HG02610 (cell line): ENCODE measurements at regions not wholly inside any gene's neighbourhood (a gene's known extent, or its start where the extent isn't known, plus 50 kb on each side); places are given as distances from the start of the nearest gene placed in this dataset.

Source experiments
- ATAC-seq: cut with Tn5 transposase; IDR thresholded peaks from one replicate; pipeline ENCODE4 v1.9.1; 2021; ENCODE audit warnings: mild to moderate bottlenecking, moderate library complexity; ENCODE audit not compliant: unreplicated experiment

GRCh38 chr1:58154256-58154655, 392.3 kb downstream of the OMA1 start:
- no peak for ATAC-seq

DNA sequence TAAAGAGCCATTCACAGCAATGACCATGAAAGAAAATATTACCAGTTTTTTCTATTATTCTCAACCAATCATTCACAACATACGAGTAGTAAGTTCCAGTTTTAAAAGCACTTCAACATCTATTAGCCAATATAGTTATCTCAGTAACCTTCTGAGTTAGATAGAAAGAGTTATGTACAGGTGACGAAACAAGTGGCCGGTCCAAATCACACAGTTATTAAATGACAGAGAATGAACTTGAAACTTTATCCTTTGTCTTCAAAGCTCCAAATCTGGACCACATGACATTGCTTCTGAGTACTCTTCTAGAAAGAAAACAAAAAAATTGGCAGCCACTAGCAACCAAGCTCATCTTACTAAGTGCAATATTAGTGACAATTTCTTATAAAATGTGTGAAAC, 393.8 kb downstream of the OMA1 start:
- ATAC-seq = no peak

DNA sequence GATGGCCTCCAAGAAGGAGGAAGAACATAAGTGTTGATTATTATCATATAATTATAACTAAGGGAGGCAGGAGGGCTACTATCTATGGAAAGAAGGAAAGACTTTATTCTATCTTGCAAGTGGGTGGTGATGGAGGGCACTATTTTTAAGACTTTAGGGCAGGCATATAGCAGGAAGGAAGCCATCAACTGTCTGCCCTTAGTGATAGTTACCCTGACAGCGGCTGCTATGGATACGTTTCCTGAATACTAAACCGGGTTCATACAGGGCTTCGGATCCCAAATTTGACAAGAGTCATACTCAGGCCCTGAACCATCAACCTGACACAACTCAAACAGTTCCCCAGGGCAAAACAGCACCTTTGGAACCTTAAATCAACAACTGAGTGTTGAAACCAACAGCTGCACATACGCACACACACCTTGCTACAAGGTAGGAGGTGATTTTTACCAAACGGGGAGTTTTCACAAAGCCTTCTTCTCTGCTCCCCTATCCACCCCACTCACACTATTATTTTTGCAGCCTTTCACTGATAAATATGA, 397.2 kb downstream of the OMA1 start:
- ATAC-seq = no peak

- no peak for ATAC-seq
Observed at GRCh38 chr1:58144698-58145270, 401.7 kb downstream of the OMA1 start.

GRCh38 chr1:58143972-58144697, 402.4 kb downstream of the OMA1 start:
- no peak for ATAC-seq

DNA sequence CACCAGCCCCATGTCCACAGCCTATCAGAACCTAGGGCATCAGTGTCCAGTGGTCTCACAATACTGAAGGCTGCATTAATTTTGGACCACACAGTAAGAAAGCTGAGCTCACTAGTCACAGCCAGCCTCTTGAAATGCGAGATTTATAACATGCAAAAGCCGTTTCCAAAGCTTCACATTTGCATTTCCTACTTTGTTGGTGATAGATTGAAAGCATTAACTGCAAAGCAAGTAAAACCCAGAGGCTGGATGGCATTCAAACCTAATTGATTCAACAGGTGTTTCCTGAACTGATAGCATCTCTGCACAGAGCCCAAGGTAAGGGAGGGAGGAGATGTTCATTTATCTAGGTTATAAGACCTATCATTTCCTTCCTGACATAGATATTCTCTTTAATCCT, 410.1 kb downstream of the OMA1 start:
- ATAC-seq = no peak

GRCh38 chr1:58135821-58136321, 410.7 kb downstream of the OMA1 start:
- no peak for ATAC-seq

DNA sequence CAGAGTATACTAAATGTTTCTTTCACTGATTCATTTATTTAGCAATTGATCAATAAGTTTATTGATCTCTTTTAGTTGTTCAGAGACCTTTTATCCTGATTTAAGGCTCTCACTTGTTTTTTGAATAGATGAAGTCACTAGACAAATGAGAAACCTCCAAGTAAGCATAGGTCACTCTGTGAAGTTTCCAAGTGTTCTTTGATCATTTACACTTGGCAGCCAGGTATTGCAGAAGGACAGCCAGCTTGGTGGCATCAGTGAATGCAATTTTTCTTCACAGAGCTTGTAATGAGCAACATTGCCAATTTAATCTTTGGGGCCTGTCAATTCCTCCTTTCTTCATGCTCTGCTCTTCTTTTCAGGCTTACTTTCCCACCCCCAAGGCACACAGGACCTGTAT, 413.0 kb downstream of the OMA1 start:
- no peak for ATAC-seq

GRCh38 chr1:58123051-58123450, 423.5 kb downstream of the OMA1 start:
- ATAC-seq = no peak

DNA sequence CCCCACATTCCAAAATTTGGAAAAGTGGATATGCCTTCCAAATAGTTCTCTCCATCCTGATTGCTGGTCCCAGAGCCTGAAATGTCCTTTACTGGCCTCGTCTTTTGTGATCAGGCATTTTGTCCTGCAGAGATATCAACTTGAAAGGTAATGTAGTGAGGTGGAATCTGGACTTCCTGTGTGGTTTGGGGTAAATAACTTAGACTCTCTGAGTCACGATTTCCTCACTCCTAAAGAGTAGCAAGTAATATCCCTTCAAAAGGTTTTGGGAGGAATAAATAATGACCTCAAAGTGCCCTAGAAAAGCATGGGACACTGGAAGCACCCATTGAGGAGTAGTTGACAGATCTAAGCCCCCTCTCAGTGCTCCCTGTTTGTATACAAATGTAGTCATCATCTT, 426.6 kb downstream of the OMA1 start:
- no peak for ATAC-seq

- ATAC-seq = no peak
Observed at GRCh38 chr1:58116284-58116683, 430.2 kb downstream of the OMA1 start.

DNA sequence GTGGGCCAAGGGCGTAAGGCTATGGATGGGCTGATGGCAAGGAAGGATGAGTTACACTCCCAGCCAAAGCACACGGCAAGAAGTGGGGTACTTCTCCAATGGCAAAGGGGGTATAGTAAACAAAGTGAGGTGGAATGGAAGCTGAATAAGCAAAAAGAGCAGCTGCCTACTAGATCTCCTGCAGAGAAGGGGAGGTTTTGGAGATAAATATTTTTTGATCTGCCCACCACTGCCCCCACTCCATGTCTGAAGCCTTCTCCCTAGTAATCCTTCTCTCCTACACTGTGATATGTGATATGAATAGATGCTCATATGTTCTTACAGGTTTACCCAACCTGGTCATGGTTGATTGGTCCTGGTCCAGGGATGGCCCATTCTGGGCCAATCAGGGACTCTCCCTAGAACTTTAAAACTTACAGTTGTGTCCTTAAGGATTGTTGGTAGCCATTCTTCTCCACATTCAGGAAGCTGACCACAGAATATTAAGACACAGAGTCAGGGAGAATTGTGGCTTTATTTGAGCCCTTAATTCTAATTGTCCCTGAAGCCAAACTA, 436.8 kb downstream of the OMA1 start:
- no peak for ATAC-seq

GRCh38 chr1:58108783-58109182, 437.7 kb downstream of the OMA1 start:
- no peak for ATAC-seq

GRCh38 chr1:58107943-58108342, 438.6 kb downstream of the OMA1 start:
- ATAC-seq = no peak

DNA sequence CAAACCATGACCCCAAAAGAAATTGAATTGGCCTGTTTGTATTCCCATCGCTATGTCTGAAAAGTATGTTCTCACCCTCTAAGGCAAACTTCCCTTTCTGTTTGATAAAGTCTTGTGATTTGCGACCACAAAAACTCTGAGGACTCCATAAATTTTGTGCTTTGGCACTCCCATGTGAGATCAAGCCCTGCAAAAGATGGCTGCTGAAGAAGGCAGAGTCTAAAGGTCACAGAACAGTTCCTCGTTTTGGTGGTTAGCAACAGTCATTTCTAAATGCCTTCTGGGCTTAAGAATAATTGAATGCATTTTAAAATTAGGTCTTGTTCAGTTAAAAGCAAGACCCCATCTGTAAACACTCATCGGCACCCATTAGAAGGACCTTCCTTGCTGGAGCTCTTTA, 441.6 kb downstream of the OMA1 start:
- ATAC-seq = peak; percentile 81

DNA sequence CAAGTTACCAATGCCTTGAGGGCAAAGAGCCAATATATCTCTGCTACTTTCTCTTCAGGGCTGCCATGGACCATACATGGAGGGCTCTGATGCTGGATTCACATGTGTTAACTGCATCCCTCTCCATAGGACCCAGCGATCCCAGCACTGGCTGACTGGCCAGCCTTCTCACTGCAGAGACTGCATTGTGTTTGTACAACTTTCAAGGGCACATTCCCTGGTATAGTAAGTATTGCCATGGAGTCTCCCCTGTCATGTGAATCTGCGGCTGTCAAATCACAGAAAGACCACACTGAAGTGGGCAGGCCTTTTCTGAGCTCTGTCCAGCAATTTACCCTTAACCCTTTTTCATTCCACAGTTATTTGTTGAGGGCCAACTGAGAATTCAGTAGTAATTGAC, 449.8 kb downstream of the OMA1 start:
- no peak for ATAC-seq

DNA sequence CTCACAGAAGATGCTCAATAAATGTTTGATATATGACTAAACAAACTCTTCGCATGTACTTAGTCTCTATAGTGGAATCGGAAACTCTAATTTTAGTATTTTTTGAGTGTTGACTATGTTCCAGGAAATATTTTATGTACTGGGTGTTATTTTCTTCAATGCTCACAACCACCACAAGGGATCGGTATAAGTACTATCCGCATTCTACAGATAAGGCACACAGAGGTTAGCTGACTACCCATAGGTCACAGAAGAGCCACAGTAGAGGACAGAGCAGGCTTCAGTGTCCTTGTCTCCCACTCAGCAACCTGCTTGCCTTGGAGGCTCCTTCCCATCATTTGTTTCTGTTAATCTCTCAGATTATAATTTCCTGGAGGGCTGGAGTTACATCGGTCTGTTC, 451.3 kb downstream of the OMA1 start:
- no peak for ATAC-seq

DNA sequence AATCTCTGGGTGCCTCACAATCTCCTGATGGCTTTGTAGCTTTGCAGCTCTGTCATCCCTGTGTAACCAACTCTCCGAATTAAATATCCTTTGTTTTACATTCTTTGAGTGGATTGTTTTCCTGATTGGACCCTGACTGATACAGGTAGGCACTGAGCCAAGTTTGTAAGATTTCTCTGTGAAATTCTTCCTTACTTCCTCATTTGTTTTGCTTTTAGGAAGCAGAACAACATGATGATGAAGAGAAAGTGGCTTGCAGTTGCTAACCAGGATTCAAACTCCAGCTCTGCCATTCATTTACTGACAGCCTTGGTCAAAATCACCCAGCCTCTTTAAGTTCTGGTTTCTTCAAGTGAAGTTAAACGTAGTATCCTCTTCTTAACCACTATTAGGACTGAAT, 452.3 kb downstream of the OMA1 start:
- ATAC-seq = no peak

- ATAC-seq = no peak
Observed at GRCh38 chr1:58090640-58091039, 455.9 kb downstream of the OMA1 start.

GRCh38 chr1:58089898-58090534, 456.5 kb downstream of the OMA1 start:
- no peak for ATAC-seq

GRCh38 chr1:58084266-58084665, 462.3 kb downstream of the OMA1 start:
- ATAC-seq = no peak

- no peak for ATAC-seq
Observed at GRCh38 chr1:58082596-58082995, 463.9 kb downstream of the OMA1 start.
